Pancreas (tissue), 10 donors: ENCODE measurements at regions not wholly inside any gene's neighbourhood (a gene's known extent, or its start where the extent isn't known, plus 50 kb on each side); places are given as distances from the start of the nearest gene placed in this dataset.
A peak's percentile ranks its signal among the peaks of the same experiment; 100 is the strongest.

ENCODE experiments used
- ATAC-seq, 4 donors: fragments of 200-7000 bp; cut with Tn5 transposase; one replicate each; pipeline versions ENCODE4 v1.8.0 to v1.9.1; 2020; ENCODE audit warnings: mild to moderate bottlenecking in 4 of 4, moderate library complexity in 4 of 4
- DNase-seq, 6 donors: peaks; one replicate each; pipeline ENCODE4 v3.0.0-alpha.2; 2020
- FAIRE-seq: peaks from 2 replicates; lab custom pipeline; 2012; peaks lifted over from hg19 to GRCh38; lab: Jason Lieb, UNC
- H3K27ac ChIP-seq, 4 donors: fragments of 200-600 bp; sonication (generic); 1 replicate in 3 of 4; 2 replicates in 1 of 4; pipeline versions ENCODE4 v1.5.0 to v1.8.0; 2020
- H3K27me3 ChIP-seq, 4 donors: fragments of 200-600 bp; one replicate each; pipeline ENCODE4 v1.8.0; 2021
- H3K36me3 ChIP-seq, 3 donors: fragments of 200-600 bp; sonication (generic) in 1 of 3; one replicate each; pipeline versions ENCODE4 v1.5.0 to v1.8.0; 2020 to 2021
- H3K4me1 ChIP-seq, 3 donors: fragments of 200-600 bp; one replicate each; pipeline ENCODE4 v1.8.0; 2021
- H3K4me3 ChIP-seq, 4 donors: fragments of 200-600 bp; sonication (generic) in 2 of 4; one replicate each; pipeline versions ENCODE4 v1.5.0 to v1.8.0; 2020 to 2021
- H3K9me3 ChIP-seq, 4 donors: fragments of 200-600 bp; one replicate each; pipeline ENCODE4 v1.8.0; 2021
- whole genome bisulfite sequencing, 2 donors: extraction: QIAGEN DNeasy Blood & Tissue Kit; methylation state at CpG; one replicate each; pipeline ENCODE4 v1.1.7; 2013; 5-methylcytosine and 5-hydroxymethylcytosine counted together
- intact Hi-C, 3 donors: fragments of 100-400 bp; cut with DNase I; formaldehyde crosslinking; loops; one replicate each; pipeline versions ENCODE4 v1.11.1 to v1.14.2; 2022
- TF ChIP-seq, protein P1 (sequence below), 4 donors: fragments of 200-600 bp; sonication (generic) in 3 of 4; IDR thresholded peaks; one replicate each; pipeline versions ENCODE4 v1.5.0 to v1.8.0; 2021; ENCODE audit warnings: antibody characterized with exemption in 4 of 4
- donor health status: healthy with polysubstance abuse.
- donor health status: DM: no; HTN: no; CAD: no; lungs with moderate emphysema.
- donor health status: DM: no; HTN: no; CAD: no.
- donor health status: control.
- donor health status: control.
- donor health status: Bipolar disorder and iron deficiency.
- donor health status: DM: yes; HTN: yes; CAD: no.
- donor health status: DM: no; HTN: no; CAD: no.
- donor health status: DM: no; HTN: no; CAD: no.
- donor health status: DM: yes; HTN: yes; CAD: no.

DNA sequence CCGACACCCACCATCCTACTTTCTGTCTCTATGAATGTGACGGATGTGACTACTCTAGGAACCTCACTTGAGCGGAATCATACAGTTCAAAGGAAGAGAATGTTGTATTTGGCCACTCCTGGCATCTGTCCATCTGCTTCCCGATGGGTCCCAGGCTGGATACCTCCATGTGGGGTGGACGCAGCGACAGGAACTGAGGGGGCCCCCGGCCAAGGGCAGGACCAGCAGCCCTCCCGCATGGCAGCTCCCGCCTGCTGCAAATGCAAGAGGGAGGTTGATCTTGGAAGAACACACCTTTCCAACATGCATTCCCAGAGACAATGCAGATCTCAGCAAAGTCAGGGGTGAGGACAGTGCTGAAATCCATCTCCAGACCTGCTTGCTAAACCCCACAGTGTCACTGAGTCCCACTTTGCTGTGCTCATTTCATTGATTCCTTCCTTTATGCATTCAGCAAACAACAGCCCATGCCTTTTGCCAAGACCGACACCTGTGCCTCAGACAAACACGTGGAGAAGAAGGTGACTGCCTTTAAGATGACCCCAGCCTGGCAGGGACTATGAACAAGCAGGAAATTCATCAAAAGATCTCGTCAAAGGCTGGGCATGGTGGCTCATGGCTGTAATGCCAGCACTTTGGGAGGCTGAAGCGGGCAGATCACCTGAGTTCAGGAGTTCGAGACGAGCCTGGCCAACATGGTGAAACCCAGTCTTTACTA lies 246.2 kb downstream of the CTTN start:
- DNase-seq (peak in 1 of 6 donors; percentile 33), ATAC-seq (no peak), FAIRE-seq (no peak)
- Histone ChIP-seq H3K4me3 (no peak overlapping the region), H3K27me3 (no peaks in the 10 kb centered on the region), H3K4me1 (no peaks in the 10 kb centered on the region), H3K36me3 (no peaks in the 10 kb centered on the region), H3K27ac (no peak overlapping the region), H3K9me3 (no peaks in the 10 kb centered on the region)
- intact Hi-C loops, result no loop called here
- TF ChIP-seq, protein P1, sequence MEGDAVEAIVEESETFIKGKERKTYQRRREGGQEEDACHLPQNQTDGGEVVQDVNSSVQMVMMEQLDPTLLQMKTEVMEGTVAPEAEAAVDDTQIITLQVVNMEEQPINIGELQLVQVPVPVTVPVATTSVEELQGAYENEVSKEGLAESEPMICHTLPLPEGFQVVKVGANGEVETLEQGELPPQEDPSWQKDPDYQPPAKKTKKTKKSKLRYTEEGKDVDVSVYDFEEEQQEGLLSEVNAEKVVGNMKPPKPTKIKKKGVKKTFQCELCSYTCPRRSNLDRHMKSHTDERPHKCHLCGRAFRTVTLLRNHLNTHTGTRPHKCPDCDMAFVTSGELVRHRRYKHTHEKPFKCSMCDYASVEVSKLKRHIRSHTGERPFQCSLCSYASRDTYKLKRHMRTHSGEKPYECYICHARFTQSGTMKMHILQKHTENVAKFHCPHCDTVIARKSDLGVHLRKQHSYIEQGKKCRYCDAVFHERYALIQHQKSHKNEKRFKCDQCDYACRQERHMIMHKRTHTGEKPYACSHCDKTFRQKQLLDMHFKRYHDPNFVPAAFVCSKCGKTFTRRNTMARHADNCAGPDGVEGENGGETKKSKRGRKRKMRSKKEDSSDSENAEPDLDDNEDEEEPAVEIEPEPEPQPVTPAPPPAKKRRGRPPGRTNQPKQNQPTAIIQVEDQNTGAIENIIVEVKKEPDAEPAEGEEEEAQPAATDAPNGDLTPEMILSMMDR (IDR thresholded peaks at IDR 0.05), result no peak
- WGBS, 2 donors, result 76 to 77% methylated on average over 15 of the region's 15 CpGs

DNA sequence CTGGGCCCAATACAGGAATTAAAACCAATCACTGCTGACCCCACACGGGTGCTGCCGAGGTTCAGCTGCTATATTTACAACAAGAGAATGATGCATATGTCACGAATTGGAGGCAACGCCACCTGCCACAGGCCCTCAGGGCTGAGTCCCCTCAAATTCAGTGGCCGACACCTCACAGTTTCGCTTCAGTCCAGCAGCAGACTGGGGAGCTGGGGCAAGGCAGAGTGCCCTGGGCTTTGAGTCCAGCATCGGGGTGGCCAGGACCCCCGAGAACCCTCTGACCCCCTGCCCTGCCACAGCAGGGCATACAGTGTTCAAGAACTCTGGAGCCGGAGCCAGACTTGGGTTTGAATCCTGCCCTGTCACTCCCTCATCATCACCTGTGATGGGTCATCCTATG lies 247.2 kb downstream of the CTTN start:
- Histone ChIP-seq H3K27me3 (no peaks in the 10 kb centered on the region), H3K9me3 (no peaks in the 10 kb centered on the region), H3K4me3 (no peak overlapping the region), H3K27ac (no peak overlapping the region), H3K36me3 (no peaks in the 10 kb centered on the region), H3K4me1 (no peaks in the 10 kb centered on the region)
- DNase-seq, result peak in 1 of 6 donors; percentile 27
- intact Hi-C loops, result no loop called here
- TF ChIP-seq, protein P1 (IDR thresholded peaks at IDR 0.05), result no peak
- 85 to 88% methylated on average over 9 of the region's 9 CpGs for WGBS, 2 donors
- no peak for FAIRE-seq
- ATAC-seq, result no peak

DNA sequence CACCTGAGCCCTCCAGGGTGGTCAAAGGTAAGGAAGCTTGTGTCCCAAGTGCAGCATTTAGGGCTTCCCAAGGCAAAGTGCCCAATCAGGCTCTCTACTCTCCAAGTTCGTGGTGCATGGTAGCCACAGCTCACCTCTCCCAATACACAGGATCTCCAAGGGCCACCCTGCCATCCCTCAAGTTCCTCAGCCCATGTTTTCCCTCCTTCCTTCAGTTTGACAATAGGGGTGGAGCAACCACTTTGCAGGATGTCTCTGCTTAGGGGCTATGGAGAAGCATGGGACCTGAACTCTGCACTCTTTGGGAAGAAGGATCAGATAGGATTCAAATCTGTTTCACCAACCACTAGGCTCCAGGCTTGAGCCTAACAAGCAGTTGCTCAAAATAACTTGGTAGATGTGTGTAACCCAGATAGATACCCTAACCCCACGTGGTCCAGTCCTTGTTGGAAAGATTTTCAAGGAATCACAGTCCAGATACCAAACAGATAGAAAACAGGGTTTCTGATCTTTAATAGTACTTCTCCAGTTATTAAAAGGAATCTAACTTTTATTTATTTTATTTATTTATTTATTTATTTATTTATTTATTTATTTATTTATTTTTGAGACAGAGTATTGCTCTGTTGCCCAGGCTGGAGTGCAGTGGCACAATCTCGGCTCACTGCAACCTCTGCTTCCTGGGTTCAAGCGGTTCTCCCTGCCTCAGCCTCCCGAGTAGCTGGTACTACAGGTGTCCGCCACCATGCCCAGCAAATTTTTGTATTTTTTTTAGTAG lies 248.1 kb downstream of the CTTN start:
- H3K4me1 ChIP-seq, result no peaks in the 10 kb centered on the region
- TF ChIP-seq, protein P1 (IDR thresholded peaks at IDR 0.05), result no peak
- intact Hi-C loops, result no loop called here
- 91 to 92% methylated on average over 6 of the region's 6 CpGs for WGBS, 2 donors
- H3K36me3 ChIP-seq, result no peaks in the 10 kb centered on the region
- FAIRE-seq, result no peak
- no peak for ATAC-seq
- H3K9me3 ChIP-seq, result no peaks in the 10 kb centered on the region
- DNase-seq, result no peak
- H3K27me3 ChIP-seq, result no peaks in the 10 kb centered on the region
- H3K4me3 ChIP-seq, result no peak overlapping the region
- no peak overlapping the region for H3K27ac ChIP-seq

DNA sequence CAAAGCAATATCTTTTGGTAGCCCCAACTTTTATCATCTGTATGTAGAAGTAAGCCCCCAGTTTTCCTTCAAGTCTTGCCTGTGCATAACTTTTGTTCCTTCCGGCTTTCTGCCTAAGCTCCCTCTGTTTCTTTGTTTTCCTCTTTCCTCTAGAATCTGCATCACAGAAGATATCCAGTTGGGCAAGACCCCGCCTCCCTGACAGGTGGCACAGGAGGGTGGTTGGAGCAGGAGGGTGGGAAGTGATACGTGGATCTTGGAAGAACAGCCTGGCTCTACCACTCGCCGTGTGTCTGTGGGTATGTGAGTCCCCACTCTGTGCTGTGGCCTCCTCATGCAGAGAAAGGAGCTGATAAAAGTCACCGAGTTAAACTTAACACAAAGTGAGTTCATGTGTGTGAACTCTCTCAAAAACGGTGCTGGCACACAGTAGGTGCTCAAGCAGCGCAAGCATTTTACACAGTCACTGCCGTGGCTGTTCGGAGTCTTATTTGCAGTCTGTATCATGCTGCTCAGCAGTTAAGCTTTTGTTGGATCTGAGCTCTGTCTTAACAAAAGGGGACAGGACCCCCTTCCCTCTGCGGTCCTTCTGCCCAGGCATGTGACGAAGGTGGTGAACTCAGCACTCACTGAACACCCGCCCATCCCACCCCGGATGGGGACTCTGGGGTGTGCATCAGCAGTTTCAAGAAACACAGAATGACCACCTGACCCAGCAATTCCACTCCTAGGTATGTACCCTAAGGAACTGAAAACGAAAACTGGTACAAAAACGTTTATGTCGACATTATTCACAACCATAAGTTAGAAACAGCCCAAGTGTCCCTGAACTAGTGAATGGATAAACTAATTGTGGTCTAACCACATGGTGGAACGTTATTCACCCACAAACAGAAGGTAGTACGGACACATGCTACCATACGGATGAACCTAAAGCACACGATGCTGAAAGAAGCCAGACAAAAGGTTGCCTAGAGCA lies 249.1 kb downstream of the CTTN start:
- intact Hi-C loops, result no loop called here
- no peaks in the 10 kb centered on the region for H3K4me1 ChIP-seq
- no peaks in the 10 kb centered on the region for H3K36me3 ChIP-seq
- TF ChIP-seq, protein P1 (IDR thresholded peaks at IDR 0.05), result no peak
- ATAC-seq (no peak), DNase-seq (peak in 1 of 6 donors; percentile 11), FAIRE-seq (no peak)
- no peaks in the 10 kb centered on the region for H3K27me3 ChIP-seq
- no peak overlapping the region for H3K4me3 ChIP-seq
- no peaks in the 10 kb centered on the region for H3K9me3 ChIP-seq
- WGBS, 2 donors, result 75 to 76% methylated on average over 21 of the region's 21 CpGs
- no peak overlapping the region for H3K27ac ChIP-seq
